ENCODE measurements at regions not wholly inside any gene's neighbourhood (a gene's known extent, or its start where the extent isn't known, plus 50 kb on each side); places are given as distances from the start of the nearest gene placed in this dataset.

DNA sequence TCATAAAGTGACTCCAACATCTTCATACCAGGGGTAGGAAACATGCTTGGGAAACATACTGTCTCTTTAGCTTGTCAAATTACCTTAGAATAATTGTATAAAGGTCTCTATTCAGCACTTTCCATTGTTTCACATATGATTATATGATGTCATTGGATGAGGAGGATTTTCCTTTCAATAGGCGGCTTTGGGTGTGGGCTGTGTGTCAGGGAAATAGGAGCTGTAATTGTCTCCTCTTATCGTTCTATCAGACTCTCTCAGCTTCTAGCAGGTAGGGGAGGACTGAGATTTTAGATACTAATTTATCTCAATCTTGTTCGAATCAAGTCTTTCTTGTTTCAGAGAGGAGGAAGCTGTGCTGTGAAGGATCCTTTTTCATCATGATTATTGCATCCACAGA lies 179.4 kb upstream of the OLIG3 start:
- Histone ChIP-seq H3K27me3 (ENCODE audit: insufficient read depth) (no peaks in the 10 kb centered on the region; the same call in 1 of the 2 replicates), H3K9ac (no peak overlapping the region), H3K4me1 (ENCODE audit: control insufficient read depth in 1 of 2, insufficient read depth in 2 of 2, low read depth in 1 of 2, low read length in 1 of 2) (no peaks in the 10 kb centered on the region), H3K79me2 (ENCODE audit: insufficient read depth) (no peaks in the 10 kb centered on the region), H3F3A (replicated peaks; ENCODE audit: insufficient read depth) (no peaks in the 10 kb centered on the region), H3K4me2 (no peak overlapping the region), H3K4me3 (ENCODE audit: low read depth in 2 of 2, low read length in 1 of 2) (no peak overlapping the region), H2AFZ (ENCODE audit: low read depth) (no peak overlapping the region), H3K27ac (ENCODE audit: low read depth in 2 of 2, low read length in 1 of 2) (no peak overlapping the region), H4K20me1 (ENCODE audit: insufficient read depth) (no peaks in the 10 kb centered on the region), H3K9me2 (no peaks in the 10 kb centered on the region), H3K9me3 (no peaks in the 10 kb centered on the region), H3K36me3 (replicated peaks in 1 of 2; ENCODE audit: control insufficient read depth in 1 of 2, insufficient read depth in 2 of 2, low read length in 1 of 2) (no peaks in the 10 kb centered on the region)
- CTCF ChIA-PET, result no interaction called here
- TF ChIP-seq TCF12 (IDR thresholded peaks at IDR 0.05) (no peak), NFIC (IDR thresholded peaks at IDR 0.05; ENCODE audit: borderline replicate concordance) (no peak), JUND (IDR thresholded peaks at IDR 0.05) (no peak), MXI1 (IDR thresholded peaks at IDR 0.05; ENCODE audit: low read depth, low read length) (no peak), ELF1 (IDR thresholded peaks at IDR 0.05) (no peak), NRF1 (IDR thresholded peaks at IDR 0.05; ENCODE audit: low read depth, low read length) (no peak), SIN3A (IDR thresholded peaks at IDR 0.05; ENCODE audit: borderline replicate concordance, low read depth, low read length) (no peak)
- TF ChIP-seq, protein P1, sequence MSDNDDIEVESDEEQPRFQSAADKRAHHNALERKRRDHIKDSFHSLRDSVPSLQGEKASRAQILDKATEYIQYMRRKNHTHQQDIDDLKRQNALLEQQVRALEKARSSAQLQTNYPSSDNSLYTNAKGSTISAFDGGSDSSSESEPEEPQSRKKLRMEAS (IDR thresholded peaks at IDR 0.05; ENCODE audit: low read depth), result no peak
- TF ChIP-seq, protein P2, sequence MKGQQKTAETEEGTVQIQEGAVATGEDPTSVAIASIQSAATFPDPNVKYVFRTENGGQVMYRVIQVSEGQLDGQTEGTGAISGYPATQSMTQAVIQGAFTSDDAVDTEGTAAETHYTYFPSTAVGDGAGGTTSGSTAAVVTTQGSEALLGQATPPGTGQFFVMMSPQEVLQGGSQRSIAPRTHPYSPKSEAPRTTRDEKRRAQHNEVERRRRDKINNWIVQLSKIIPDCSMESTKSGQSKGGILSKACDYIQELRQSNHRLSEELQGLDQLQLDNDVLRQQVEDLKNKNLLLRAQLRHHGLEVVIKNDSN (IDR thresholded peaks at IDR 0.05; ENCODE audit: borderline replicate concordance, low read depth), result no peak
- TF ChIP-seq, protein P3, sequence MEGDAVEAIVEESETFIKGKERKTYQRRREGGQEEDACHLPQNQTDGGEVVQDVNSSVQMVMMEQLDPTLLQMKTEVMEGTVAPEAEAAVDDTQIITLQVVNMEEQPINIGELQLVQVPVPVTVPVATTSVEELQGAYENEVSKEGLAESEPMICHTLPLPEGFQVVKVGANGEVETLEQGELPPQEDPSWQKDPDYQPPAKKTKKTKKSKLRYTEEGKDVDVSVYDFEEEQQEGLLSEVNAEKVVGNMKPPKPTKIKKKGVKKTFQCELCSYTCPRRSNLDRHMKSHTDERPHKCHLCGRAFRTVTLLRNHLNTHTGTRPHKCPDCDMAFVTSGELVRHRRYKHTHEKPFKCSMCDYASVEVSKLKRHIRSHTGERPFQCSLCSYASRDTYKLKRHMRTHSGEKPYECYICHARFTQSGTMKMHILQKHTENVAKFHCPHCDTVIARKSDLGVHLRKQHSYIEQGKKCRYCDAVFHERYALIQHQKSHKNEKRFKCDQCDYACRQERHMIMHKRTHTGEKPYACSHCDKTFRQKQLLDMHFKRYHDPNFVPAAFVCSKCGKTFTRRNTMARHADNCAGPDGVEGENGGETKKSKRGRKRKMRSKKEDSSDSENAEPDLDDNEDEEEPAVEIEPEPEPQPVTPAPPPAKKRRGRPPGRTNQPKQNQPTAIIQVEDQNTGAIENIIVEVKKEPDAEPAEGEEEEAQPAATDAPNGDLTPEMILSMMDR (IDR thresholded peaks at IDR 0.05), result no peak
- POLR2A ChIA-PET, result no interaction called here
- WGBS (ENCODE audit: low lambda C conversion rate), result 10% methylated on average over 3 of the region's 3 CpGs
- DNase-seq, result no peak

DNA sequence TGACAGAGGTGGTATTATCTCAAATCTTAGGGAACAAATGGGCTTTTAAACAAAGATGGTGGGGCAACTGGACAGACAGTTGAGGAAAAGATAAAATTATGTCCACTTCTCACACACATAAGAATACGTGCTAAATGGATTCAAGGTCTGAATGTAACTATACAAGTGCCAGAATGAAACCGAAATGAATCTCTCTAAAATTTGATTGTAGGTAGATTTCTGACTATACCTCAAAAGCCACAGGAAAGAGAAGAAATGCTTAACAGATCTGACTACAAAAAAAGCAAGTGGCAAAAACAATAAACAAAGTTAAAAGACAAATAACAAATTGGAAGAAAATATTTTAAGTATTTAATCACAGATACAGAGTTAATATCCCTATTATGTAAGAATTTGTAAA lies 182.7 kb upstream of the OLIG3 start:
- Histone ChIP-seq H3K4me2 (no peak overlapping the region), H2AFZ (ENCODE audit: low read depth) (no peak overlapping the region), H3K9me2 (no peaks in the 10 kb centered on the region), H3K36me3 (replicated peaks in 1 of 2; ENCODE audit: control insufficient read depth in 1 of 2, insufficient read depth in 2 of 2, low read length in 1 of 2) (no peaks in the 10 kb centered on the region), H3K4me1 (ENCODE audit: control insufficient read depth in 1 of 2, insufficient read depth in 2 of 2, low read depth in 1 of 2, low read length in 1 of 2) (no peaks in the 10 kb centered on the region), H3K27me3 (ENCODE audit: insufficient read depth) (no peaks in the 10 kb centered on the region; the same call in 1 of the 2 replicates), H4K20me1 (ENCODE audit: insufficient read depth) (no peaks in the 10 kb centered on the region), H3K9me3 (no peaks in the 10 kb centered on the region), H3K27ac (ENCODE audit: low read depth in 2 of 2, low read length in 1 of 2) (no peak overlapping the region), H3K9ac (no peak overlapping the region), H3F3A (replicated peaks; ENCODE audit: insufficient read depth) (no peaks in the 10 kb centered on the region), H3K79me2 (ENCODE audit: insufficient read depth) (no peaks in the 10 kb centered on the region), H3K4me3 (ENCODE audit: low read depth in 2 of 2, low read length in 1 of 2) (no peak overlapping the region)
- POLR2A ChIA-PET, result no interaction called here
- TF ChIP-seq, protein P4, sequence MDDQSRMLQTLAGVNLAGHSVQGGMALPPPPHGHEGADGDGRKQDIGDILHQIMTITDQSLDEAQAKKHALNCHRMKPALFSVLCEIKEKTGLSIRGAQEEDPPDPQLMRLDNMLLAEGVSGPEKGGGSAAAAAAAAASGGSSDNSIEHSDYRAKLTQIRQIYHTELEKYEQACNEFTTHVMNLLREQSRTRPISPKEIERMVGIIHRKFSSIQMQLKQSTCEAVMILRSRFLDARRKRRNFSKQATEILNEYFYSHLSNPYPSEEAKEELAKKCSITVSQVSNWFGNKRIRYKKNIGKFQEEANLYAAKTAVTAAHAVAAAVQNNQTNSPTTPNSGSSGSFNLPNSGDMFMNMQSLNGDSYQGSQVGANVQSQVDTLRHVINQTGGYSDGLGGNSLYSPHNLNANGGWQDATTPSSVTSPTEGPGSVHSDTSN (IDR thresholded peaks at IDR 0.05), result no peak
- TF ChIP-seq FOSL2 (IDR thresholded peaks at IDR 0.05; ENCODE audit: borderline replicate concordance, low read depth) (no peak), CHD2 (IDR thresholded peaks at IDR 0.05; ENCODE audit: low read length, partially characterized antibody) (no peak), GABPA (IDR thresholded peaks at IDR 0.05; ENCODE audit: low read depth) (no peak), SIN3A (IDR thresholded peaks at IDR 0.05; ENCODE audit: borderline replicate concordance, low read depth, low read length) (no peak), GATA2 (CRISPR knock-in tag; IDR thresholded peaks at IDR 0.05) (no peak), JUND (IDR thresholded peaks at IDR 0.05) (no peak), MEF2A (IDR thresholded peaks at IDR 0.05; ENCODE audit: borderline replicate concordance, low read depth) (no peak), ELF1 (IDR thresholded peaks at IDR 0.05) (no peak), FOXM1 (IDR thresholded peaks at IDR 0.05; ENCODE audit: low read depth) (no peak), TEAD4 (IDR thresholded peaks at IDR 0.05; ENCODE audit: borderline replicate concordance, insufficient read depth) (no peak)
- TF ChIP-seq, protein P1 (IDR thresholded peaks at IDR 0.05; ENCODE audit: low read depth), result no peak
- TF ChIP-seq, protein P5, sequence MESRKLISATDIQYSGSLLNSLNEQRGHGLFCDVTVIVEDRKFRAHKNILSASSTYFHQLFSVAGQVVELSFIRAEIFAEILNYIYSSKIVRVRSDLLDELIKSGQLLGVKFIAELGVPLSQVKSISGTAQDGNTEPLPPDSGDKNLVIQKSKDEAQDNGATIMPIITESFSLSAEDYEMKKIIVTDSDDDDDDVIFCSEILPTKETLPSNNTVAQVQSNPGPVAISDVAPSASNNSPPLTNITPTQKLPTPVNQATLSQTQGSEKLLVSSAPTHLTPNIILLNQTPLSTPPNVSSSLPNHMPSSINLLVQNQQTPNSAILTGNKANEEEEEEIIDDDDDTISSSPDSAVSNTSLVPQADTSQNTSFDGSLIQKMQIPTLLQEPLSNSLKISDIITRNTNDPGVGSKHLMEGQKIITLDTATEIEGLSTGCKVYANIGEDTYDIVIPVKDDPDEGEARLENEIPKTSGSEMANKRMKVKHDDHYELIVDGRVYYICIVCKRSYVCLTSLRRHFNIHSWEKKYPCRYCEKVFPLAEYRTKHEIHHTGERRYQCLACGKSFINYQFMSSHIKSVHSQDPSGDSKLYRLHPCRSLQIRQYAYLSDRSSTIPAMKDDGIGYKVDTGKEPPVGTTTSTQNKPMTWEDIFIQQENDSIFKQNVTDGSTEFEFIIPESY (IDR thresholded peaks at IDR 0.05; ENCODE audit: borderline replicate concordance, low read depth), result no peak
- TF ChIP-seq, protein P3 (IDR thresholded peaks at IDR 0.05), result no peak
- CTCF ChIA-PET, result no interaction called here
- no peak for DNase-seq
- 13% methylated on average over 2 of the region's 2 CpGs for WGBS (ENCODE audit: low lambda C conversion rate)

Measured in SK-N-SH (cell line).